SH-SY5Y (cell line): ENCODE measurements at regions not wholly inside any gene's neighbourhood (a gene's known extent, or its start where the extent isn't known, plus 50 kb on each side); places are given as distances from the start of the nearest gene placed in this dataset.

Source experiments
- GATA2 ChIP-seq: IDR thresholded peaks from 2 replicates; pipeline ENCODE4 v1.6.1; 2011; ENCODE audit warnings: mild to moderate bottlenecking, low read depth, low read length
- GATA3 ChIP-seq: IDR thresholded peaks from 2 replicates; pipeline ENCODE4 v1.6.1; 2011; ENCODE audit warnings: low read depth, mild to moderate bottlenecking, low read length, moderate library complexity

GRCh38 chr9:87320146-87320884 lies 177.4 kb upstream of the DAPK1 start:
- TF ChIP-seq GATA2 (no peak), GATA3 (no peak)

GRCh38 chr9:87322840-87323635 lies 174.6 kb upstream of the DAPK1 start:
- no peak for TF ChIP-seq GATA3
- no peak for TF ChIP-seq GATA2

GRCh38 chr9:87323928-87324327 lies 173.7 kb upstream of the DAPK1 start:
- no peak for TF ChIP-seq GATA2
- TF ChIP-seq GATA3: no peak

GRCh38 chr9:87324613-87325194 lies 173.0 kb upstream of the DAPK1 start:
- TF ChIP-seq GATA2 (no peak), GATA3 (no peak)

- TF ChIP-seq GATA3 (no peak), GATA2 (no peak)
Measured at GRCh38 chr9:87327575-87328125, 170.0 kb upstream of the DAPK1 start.

GRCh38 chr9:87333802-87334201 lies 163.9 kb upstream of the DAPK1 start:
- TF ChIP-seq GATA3: no peak
- TF ChIP-seq GATA2: no peak

- TF ChIP-seq GATA2: no peak
- no peak for TF ChIP-seq GATA3
Measured at GRCh38 chr9:87334366-87334765, 163.3 kb upstream of the DAPK1 start.

GRCh38 chr9:87336407-87336806 lies 161.3 kb upstream of the DAPK1 start:
- TF ChIP-seq GATA3 (no peak), GATA2 (no peak)

- TF ChIP-seq GATA3 (no peak), GATA2 (no peak)
Measured at GRCh38 chr9:87336914-87337333, 160.7 kb upstream of the DAPK1 start.

GRCh38 chr9:87337335-87338087 lies 160.2 kb upstream of the DAPK1 start:
- TF ChIP-seq GATA2: no peak
- no peak for TF ChIP-seq GATA3

- TF ChIP-seq GATA2 (no peak), GATA3 (no peak)
Measured at GRCh38 chr9:87338088-87338989, 159.3 kb upstream of the DAPK1 start.

GRCh38 chr9:87340391-87340790 lies 157.3 kb upstream of the DAPK1 start:
- TF ChIP-seq GATA2: no peak
- TF ChIP-seq GATA3: no peak

- TF ChIP-seq GATA2 (no peak), GATA3 (no peak)
Measured at GRCh38 chr9:87342743-87343142, 154.9 kb upstream of the DAPK1 start.
